Activated CD4-positive, alpha-beta T cell treated with anti-CD3 and anti-CD28 coated beads, Interleukin-10, Interleukin-2, amounts not matched to agents 100 ng/mL and 50 ng/mL, durations not matched to agents 16 hours and 8 hours (primary cell): ENCODE measurements at regions not wholly inside any gene's neighbourhood (a gene's known extent, or its start where the extent isn't known, plus 50 kb on each side); places are given as distances from the start of the nearest gene placed in this dataset.
"Not testable (repeated sequence)": the region's sequence is repeated elsewhere in the genome, so short reads cannot be mapped to it uniquely, and the experiment has no call there.

Experiments
- DNase-seq: peaks from one replicate; pipeline ENCODE4 v3.0.0-alpha.2; 2020

GRCh38 chr22:44574640-44575380, 76.8 kb upstream of the RTL6 start:
- DNase-seq = no peak

- DNase-seq = no peak
These were observed 76.1 kb upstream of the RTL6 start for GRCh38 chr22:44574057-44574639.

- DNase-seq = no peak
These were observed 75.4 kb upstream of the RTL6 start for GRCh38 chr22:44573451-44573850.

- DNase-seq = no peak
These were observed 74.6 kb upstream of the RTL6 start for GRCh38 chr22:44572414-44573207.

GRCh38 chr22:44571566-44572413, 73.8 kb upstream of the RTL6 start:
- no peak for DNase-seq

- DNase-seq = no peak
These were observed 72.7 kb upstream of the RTL6 start for GRCh38 chr22:44570476-44571445.

- no peak for DNase-seq
These were observed 71.5 kb upstream of the RTL6 start for GRCh38 chr22:44569561-44569991.

GRCh38 chr22:44567846-44568493, 69.9 kb upstream of the RTL6 start:
- peak; percentile 57 for DNase-seq

GRCh38 chr22:44567378-44567841, 69.4 kb upstream of the RTL6 start:
- not testable (repeated sequence) for DNase-seq

GRCh38 chr22:44566911-44567310, 68.9 kb upstream of the RTL6 start:
- no peak for DNase-seq

- not testable (repeated sequence) for DNase-seq
These were observed 64.6 kb upstream of the RTL6 start for GRCh38 chr22:44562651-44563050.

GRCh38 chr22:44561139-44561840, 63.3 kb upstream of the RTL6 start:
- no peak for DNase-seq

- DNase-seq = not testable (repeated sequence)
These were observed 60.6 kb upstream of the RTL6 start for GRCh38 chr22:44558671-44559070.

GRCh38 chr22:44557872-44558271, 59.8 kb upstream of the RTL6 start:
- DNase-seq = not testable (repeated sequence)

- no peak for DNase-seq
These were observed 59.2 kb upstream of the RTL6 start for GRCh38 chr22:44557064-44557748.

GRCh38 chr22:44555597-44555996, 57.6 kb upstream of the RTL6 start:
- no peak for DNase-seq

- no peak for DNase-seq
These were observed 57.0 kb upstream of the RTL6 start for GRCh38 chr22:44555046-44555445.

- DNase-seq = no peak
These were observed 56.4 kb upstream of the RTL6 start for GRCh38 chr22:44554411-44554810.

GRCh38 chr22:44550711-44551491, 52.9 kb upstream of the RTL6 start:
- DNase-seq = peak; percentile 75
